Dermis microvascular lymphatic vessel endothelial cell (primary cell): ENCODE measurements at regions not wholly inside any gene's neighbourhood (a gene's known extent, or its start where the extent isn't known, plus 50 kb on each side); places are given as distances from the start of the nearest gene placed in this dataset.

Source experiments
- DNase-seq, 2 donors: peaks; one replicate each; pipeline versions ENCODE4 v3.0.0 to v3.0.0-alpha.2; 2010; ENCODE audit warnings: low read depth in 2 of 2

GRCh38 chr1:30038134-30039025 is 685.0 kb downstream of the MATN1 start:
- no peak for DNase-seq

GRCh38 chr1:30037251-30038118 is 685.9 kb downstream of the MATN1 start:
- DNase-seq: no peak

- no peak for DNase-seq
These were observed 686.7 kb downstream of the MATN1 start for GRCh38 chr1:30036666-30037065.

- no peak for DNase-seq
These were observed 687.2 kb downstream of the MATN1 start for GRCh38 chr1:30036229-30036547.

- no peak for DNase-seq
These were observed 687.7 kb downstream of the MATN1 start for GRCh38 chr1:30035522-30036228.

GRCh38 chr1:30034627-30035521 is 688.5 kb downstream of the MATN1 start:
- DNase-seq: no peak

- no peak for DNase-seq
These were observed 689.2 kb downstream of the MATN1 start for GRCh38 chr1:30034105-30034626.

- DNase-seq: no peak
These were observed 689.9 kb downstream of the MATN1 start for GRCh38 chr1:30033256-30034104.

- no peak for DNase-seq
These were observed 691.1 kb downstream of the MATN1 start for GRCh38 chr1:30032302-30032701.

GRCh38 chr1:30029677-30030076 is 693.7 kb downstream of the MATN1 start:
- DNase-seq: no peak

- DNase-seq: no peak
These were observed 694.4 kb downstream of the MATN1 start for GRCh38 chr1:30028939-30029338.

GRCh38 chr1:30028283-30028682 is 695.1 kb downstream of the MATN1 start:
- DNase-seq: no peak

- DNase-seq: no peak
These were observed 696.1 kb downstream of the MATN1 start for GRCh38 chr1:30027247-30027646.

GRCh38 chr1:30024411-30025195 is 698.8 kb downstream of the MATN1 start:
- DNase-seq: no peak

- no peak for DNase-seq
These were observed 699.9 kb downstream of the MATN1 start for GRCh38 chr1:30023339-30024022.

GRCh38 chr1:30014031-30014430 is 709.4 kb downstream of the MATN1 start:
- no peak for DNase-seq

GRCh38 chr1:30012455-30013440 is 710.6 kb downstream of the MATN1 start:
- DNase-seq: no peak
